ENCODE measurements at regions not wholly inside any gene's neighbourhood (a gene's known extent, or its start where the extent isn't known, plus 50 kb on each side); places are given as distances from the start of the nearest gene placed in this dataset.

- Histone ChIP-seq H3K27ac (ENCODE audit: low read length) (no peak overlapping the region), H3K9me3 (no peaks in the 10 kb centered on the region), H3K4me1 (ENCODE audit: control insufficient read depth in 1 of 2, extremely low read depth in 1 of 2, insufficient read depth in 2 of 2, low read length in 2 of 2) (no peaks in the 10 kb centered on the region), H3K36me3 (ENCODE audit: control insufficient read depth in 2 of 2, extremely low read depth in 1 of 2, insufficient read depth in 1 of 2, low read length in 1 of 2) (no peaks in the 10 kb centered on the region), H3K4me3 (ENCODE audit: control insufficient read depth in 1 of 2, extremely low read depth in 1 of 2, low read length in 1 of 2) (no peak overlapping the region), H3K27me3 (replicated peaks in 1 of 2; ENCODE audit: control insufficient read depth in 2 of 2, extremely low read depth in 1 of 2, insufficient read depth in 2 of 2, low read length in 1 of 2) (peaks cover 0 to 3% of the 10 kb centered on the region in 2 experiments)
- Mint-ChIP-seq H3K36me3 (no peaks in the 10 kb centered on the region), H3K27me3 (peaks cover 21 to 26% of the 10 kb centered on the region in 2 donors), H3K27ac (no peak overlapping the region), H3K4me1 (no peaks in the 10 kb centered on the region), H3K4me3 (no peak overlapping the region), H3K9me3 (no peaks in the 10 kb centered on the region)
- ChIA-PET POLR2A (interaction anchor here in 1 of 2 donors (0.8 kb wide), 1 partner anchor 438 kb away, joined by 3 read pairs; no protein-coding TSS in a partner anchor), CTCF (no interaction called here)
- no peak for ATAC-seq (replicated peaks in 1 of 4)
- no peak for DNase-seq
- WGBS (ENCODE audit: insufficient coverage) = 63% methylated on average over 1 of the region's 3 CpGs
Observed at GRCh38 chr7:106486331-106486730, 174.6 kb downstream of the CCDC71L start.

GRCh38 chr7:106485919-106486318, 175.0 kb downstream of the CCDC71L start:
- H3K27me3 Mint-ChIP-seq = peaks cover 22 to 26% of the 10 kb centered on the region in 2 donors
- no CpG with 5 or more reads among the region's 1 CpG for WGBS (ENCODE audit: insufficient coverage)

GRCh38 chr7:106485031-106485551, 175.9 kb downstream of the CCDC71L start:
- Histone ChIP-seq H3K4me3 (ENCODE audit: control insufficient read depth in 1 of 2, extremely low read depth in 1 of 2, low read length in 1 of 2) (no peak overlapping the region), H3K27me3 (replicated peaks in 1 of 2; ENCODE audit: control insufficient read depth in 2 of 2, extremely low read depth in 1 of 2, insufficient read depth in 2 of 2, low read length in 1 of 2) (peaks cover 0 to 3% of the 10 kb centered on the region in 2 experiments), H3K4me1 (ENCODE audit: control insufficient read depth in 1 of 2, extremely low read depth in 1 of 2, insufficient read depth in 2 of 2, low read length in 2 of 2) (no peaks in the 10 kb centered on the region), H3K9me3 (no peaks in the 10 kb centered on the region), H3K36me3 (ENCODE audit: control insufficient read depth in 2 of 2, extremely low read depth in 1 of 2, insufficient read depth in 1 of 2, low read length in 1 of 2) (no peaks in the 10 kb centered on the region), H3K27ac (ENCODE audit: low read length) (no peak overlapping the region)
- DNase-seq (no peak), ATAC-seq (replicated peaks in 1 of 4) (no peak)
- no CpG with 5 or more reads among the region's 1 CpG for WGBS (ENCODE audit: insufficient coverage)
- no peak overlapping the region for H3K4me3 Mint-ChIP-seq
- ChIA-PET POLR2A (interaction anchor here in 1 of 2 donors (0.9 kb wide), 1 partner anchor 684 kb away, joined by 10 read pairs; the partner anchor contains the start of gene HBP1), CTCF (no interaction called here)
- no peak overlapping the region for H3K27ac Mint-ChIP-seq
- H3K9me3 Mint-ChIP-seq = no peaks in the 10 kb centered on the region
- H3K4me1 Mint-ChIP-seq = no peaks in the 10 kb centered on the region
- H3K36me3 Mint-ChIP-seq = no peaks in the 10 kb centered on the region
- peaks cover 20 to 26% of the 10 kb centered on the region in 2 donors for H3K27me3 Mint-ChIP-seq

More at GRCh38 chr7:106485919-106486318, 175.0 kb downstream of the CCDC71L start:
- DNase-seq = no peak
- H3K9me3 Mint-ChIP-seq = no peaks in the 10 kb centered on the region
- Histone ChIP-seq H3K27ac (ENCODE audit: low read length) (no peak overlapping the region), H3K4me1 (ENCODE audit: control insufficient read depth in 1 of 2, extremely low read depth in 1 of 2, insufficient read depth in 2 of 2, low read length in 2 of 2) (no peaks in the 10 kb centered on the region), H3K4me3 (ENCODE audit: control insufficient read depth in 1 of 2, extremely low read depth in 1 of 2, low read length in 1 of 2) (no peak overlapping the region), H3K27me3 (replicated peaks in 1 of 2; ENCODE audit: control insufficient read depth in 2 of 2, extremely low read depth in 1 of 2, insufficient read depth in 2 of 2, low read length in 1 of 2) (peaks cover 0 to 3% of the 10 kb centered on the region in 2 experiments), H3K9me3 (no peaks in the 10 kb centered on the region), H3K36me3 (ENCODE audit: control insufficient read depth in 2 of 2, extremely low read depth in 1 of 2, insufficient read depth in 1 of 2, low read length in 1 of 2) (no peaks in the 10 kb centered on the region)
- no peaks in the 10 kb centered on the region for H3K36me3 Mint-ChIP-seq
- no peaks in the 10 kb centered on the region for H3K4me1 Mint-ChIP-seq
- ChIA-PET CTCF (no interaction called here), POLR2A (interaction anchor here in 1 of 2 donors (0.8 kb wide), 1 partner anchor 437 kb away, joined by 3 read pairs; no protein-coding TSS in a partner anchor)
- no peak overlapping the region for H3K4me3 Mint-ChIP-seq
- H3K27ac Mint-ChIP-seq = no peak overlapping the region
- ATAC-seq (replicated peaks in 1 of 4) = no peak

- no peak for DNase-seq
- Histone ChIP-seq H3K27me3 (replicated peaks in 1 of 2; ENCODE audit: control insufficient read depth in 2 of 2, extremely low read depth in 1 of 2, insufficient read depth in 2 of 2, low read length in 1 of 2) (peaks cover 0 to 3% of the 10 kb centered on the region in 2 experiments), H3K4me1 (ENCODE audit: control insufficient read depth in 1 of 2, extremely low read depth in 1 of 2, insufficient read depth in 2 of 2, low read length in 2 of 2) (no peaks in the 10 kb centered on the region), H3K27ac (ENCODE audit: low read length) (no peak overlapping the region), H3K36me3 (ENCODE audit: control insufficient read depth in 2 of 2, extremely low read depth in 1 of 2, insufficient read depth in 1 of 2, low read length in 1 of 2) (no peaks in the 10 kb centered on the region), H3K4me3 (ENCODE audit: control insufficient read depth in 1 of 2, extremely low read depth in 1 of 2, low read length in 1 of 2) (no peak overlapping the region), H3K9me3 (no peaks in the 10 kb centered on the region)
- Mint-ChIP-seq H3K27ac (no peak overlapping the region), H3K4me3 (no peak overlapping the region), H3K27me3 (peaks cover 20 to 22% of the 10 kb centered on the region in 2 donors), H3K9me3 (no peaks in the 10 kb centered on the region), H3K4me1 (no peaks in the 10 kb centered on the region), H3K36me3 (no peaks in the 10 kb centered on the region)
- ChIA-PET POLR2A (interaction anchor here in 1 of 2 donors (0.9 kb wide), 1 partner anchor 684 kb away, joined by 10 read pairs; the partner anchor contains the start of gene HBP1), CTCF (no interaction called here)
- no CpG with 5 or more reads among the region's 1 CpG for WGBS (ENCODE audit: insufficient coverage)
- ATAC-seq (replicated peaks in 1 of 4) = no peak
Observed at GRCh38 chr7:106484562-106484961, 176.4 kb downstream of the CCDC71L start.

GRCh38 chr7:106482091-106482490, 178.9 kb downstream of the CCDC71L start:
- no peak for ATAC-seq (replicated peaks in 1 of 4)
- no peak overlapping the region for H3K27ac ChIP-seq (ENCODE audit: low read length)
- no peaks in the 10 kb centered on the region for H3K9me3 ChIP-seq
- no peaks in the 10 kb centered on the region for H3K27me3 ChIP-seq (replicated peaks in 1 of 2; ENCODE audit: control insufficient read depth in 2 of 2, extremely low read depth in 1 of 2, insufficient read depth in 2 of 2, low read length in 1 of 2)
- Mint-ChIP-seq H3K36me3 (no peaks in the 10 kb centered on the region), H3K9me3 (no peaks in the 10 kb centered on the region), H3K27ac (no peak overlapping the region), H3K4me3 (no peak overlapping the region), H3K27me3 (peaks cover 13% of the 10 kb centered on the region in 2 donors), H3K4me1 (no peaks in the 10 kb centered on the region)
- no peaks in the 10 kb centered on the region for H3K36me3 ChIP-seq (ENCODE audit: control insufficient read depth in 2 of 2, extremely low read depth in 1 of 2, insufficient read depth in 1 of 2, low read length in 1 of 2)
- CTCF ChIA-PET = interaction anchor here in 1 of 2 donors (0.6 kb wide), 1 partner anchor 19 kb away, joined by 3 read pairs; no protein-coding TSS in a partner anchor
- DNase-seq = no peak
- no peak overlapping the region for H3K4me3 ChIP-seq (ENCODE audit: control insufficient read depth in 1 of 2, extremely low read depth in 1 of 2, low read length in 1 of 2)
- POLR2A ChIA-PET = no interaction called here
- H3K4me1 ChIP-seq (ENCODE audit: control insufficient read depth in 1 of 2, extremely low read depth in 1 of 2, insufficient read depth in 2 of 2, low read length in 2 of 2) = no peaks in the 10 kb centered on the region
- WGBS (ENCODE audit: insufficient coverage) = 100% methylated on average over 2 of the region's 4 CpGs

- ChIA-PET CTCF (interaction anchor here in 1 of 2 donors (0.6 kb wide), 1 partner anchor 560 kb away, joined by 4 read pairs; no protein-coding TSS in a partner anchor), POLR2A (no interaction called here)
- DNase-seq (no peak), ATAC-seq (replicated peaks in 1 of 4) (no peak)
- Mint-ChIP-seq H3K9me3 (no peaks in the 10 kb centered on the region), H3K27ac (no peak overlapping the region), H3K4me1 (no peaks in the 10 kb centered on the region), H3K4me3 (no peak overlapping the region), H3K36me3 (no peaks in the 10 kb centered on the region), H3K27me3 (peaks cover 12 to 15% of the 10 kb centered on the region in 2 donors)
- Histone ChIP-seq H3K36me3 (ENCODE audit: control insufficient read depth in 2 of 2, extremely low read depth in 1 of 2, insufficient read depth in 1 of 2, low read length in 1 of 2) (no peaks in the 10 kb centered on the region), H3K27me3 (replicated peaks in 1 of 2; ENCODE audit: control insufficient read depth in 2 of 2, extremely low read depth in 1 of 2, insufficient read depth in 2 of 2, low read length in 1 of 2) (no peaks in the 10 kb centered on the region), H3K9me3 (no peaks in the 10 kb centered on the region), H3K4me1 (ENCODE audit: control insufficient read depth in 1 of 2, extremely low read depth in 1 of 2, insufficient read depth in 2 of 2, low read length in 2 of 2) (no peaks in the 10 kb centered on the region), H3K27ac (ENCODE audit: low read length) (no peak overlapping the region), H3K4me3 (ENCODE audit: control insufficient read depth in 1 of 2, extremely low read depth in 1 of 2, low read length in 1 of 2) (no peak overlapping the region)
- WGBS (ENCODE audit: insufficient coverage) = 100% methylated on average over 1 of the region's 3 CpGs
Observed at GRCh38 chr7:106480616-106481031, 180.3 kb downstream of the CCDC71L start.

Data from T-cell (primary cell).